Testis (tissue), 2 donors: ENCODE measurements at regions not wholly inside any gene's neighbourhood (a gene's known extent, or its start where the extent isn't known, plus 50 kb on each side); places are given as distances from the start of the nearest gene placed in this dataset.

Experiments
- CTCF ChIP-seq, 3 experiments: fragments of 450-650 bp in 2 of 3; fragments of 200-600 bp in 1 of 3; sonication (generic) in 1 of 3; IDR thresholded peaks; one replicate each; pipeline ENCODE4 v1.5.1; 2016 to 2019; ENCODE audit warnings: antibody characterized with exemption in 3 of 3, mild to moderate bottlenecking in 2 of 3, moderate library complexity in 1 of 3
- POLR2A ChIP-seq: fragments of 450-650 bp; IDR thresholded peaks from one replicate; pipeline ENCODE4 v1.6.1; 2017; ENCODE audit warnings: antibody characterized with exemption, mild to moderate bottlenecking, moderate library complexity

GRCh38 chr1:116825720-116826438, 71.6 kb downstream of the CD2 start:
- no peak for TF ChIP-seq CTCF (IDR thresholded peaks at IDR 0.05)
- no peak for TF ChIP-seq POLR2A
